GM12875 (cell line): ENCODE measurements at regions not wholly inside any gene's neighbourhood (a gene's known extent, or its start where the extent isn't known, plus 50 kb on each side); places are given as distances from the start of the nearest gene placed in this dataset.

Source experiments
- H3K4me3 ChIP-seq: one replicate; pipeline ENCODE4 v1.5.1; 2011; ENCODE audit warnings: low read depth, low read length, control low read depth
- TF ChIP-seq, protein P1 (sequence below): IDR thresholded peaks from 2 replicates; pipeline ENCODE4 v1.5.1; 2011; ENCODE audit warnings: low read depth, mild to moderate bottlenecking, control low read depth, inconsistent platforms, low read length, moderate library complexity, borderline replicate concordance; ENCODE audit not compliant: insufficient read depth

DNA sequence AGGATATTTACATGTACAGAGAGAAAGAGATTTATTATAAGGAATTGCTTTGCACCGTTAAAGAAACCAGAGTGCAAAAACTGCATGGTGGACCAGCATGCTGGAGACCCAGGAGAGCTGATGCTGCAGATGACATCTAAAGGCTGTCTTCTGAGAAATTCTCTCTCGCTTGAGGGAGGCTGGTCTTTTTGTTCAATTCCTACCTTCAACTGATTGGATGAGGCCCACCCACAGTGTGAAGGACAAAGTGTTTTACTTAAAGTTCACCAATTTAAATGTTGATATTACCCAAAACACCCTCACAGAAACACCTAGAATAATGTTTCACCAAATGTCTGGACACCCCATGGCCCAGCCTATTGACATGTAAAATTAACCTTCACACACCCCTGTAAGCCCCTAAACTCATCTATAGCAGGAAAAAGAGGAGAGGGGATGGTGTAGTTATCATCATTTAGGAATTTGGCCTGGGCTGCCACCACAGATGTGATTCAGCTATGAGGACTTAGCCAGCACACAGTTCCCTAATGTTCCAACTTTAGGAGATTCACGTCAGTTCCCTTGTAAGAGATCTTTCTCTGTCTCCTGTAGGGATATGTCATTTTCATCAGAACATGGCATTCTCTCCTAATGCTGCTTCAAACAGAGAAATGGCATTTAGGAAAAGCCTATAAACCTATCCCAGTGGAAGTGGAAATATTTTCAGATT, 358.2 kb upstream of the TLE4 start:
- TF ChIP-seq, protein P1, sequence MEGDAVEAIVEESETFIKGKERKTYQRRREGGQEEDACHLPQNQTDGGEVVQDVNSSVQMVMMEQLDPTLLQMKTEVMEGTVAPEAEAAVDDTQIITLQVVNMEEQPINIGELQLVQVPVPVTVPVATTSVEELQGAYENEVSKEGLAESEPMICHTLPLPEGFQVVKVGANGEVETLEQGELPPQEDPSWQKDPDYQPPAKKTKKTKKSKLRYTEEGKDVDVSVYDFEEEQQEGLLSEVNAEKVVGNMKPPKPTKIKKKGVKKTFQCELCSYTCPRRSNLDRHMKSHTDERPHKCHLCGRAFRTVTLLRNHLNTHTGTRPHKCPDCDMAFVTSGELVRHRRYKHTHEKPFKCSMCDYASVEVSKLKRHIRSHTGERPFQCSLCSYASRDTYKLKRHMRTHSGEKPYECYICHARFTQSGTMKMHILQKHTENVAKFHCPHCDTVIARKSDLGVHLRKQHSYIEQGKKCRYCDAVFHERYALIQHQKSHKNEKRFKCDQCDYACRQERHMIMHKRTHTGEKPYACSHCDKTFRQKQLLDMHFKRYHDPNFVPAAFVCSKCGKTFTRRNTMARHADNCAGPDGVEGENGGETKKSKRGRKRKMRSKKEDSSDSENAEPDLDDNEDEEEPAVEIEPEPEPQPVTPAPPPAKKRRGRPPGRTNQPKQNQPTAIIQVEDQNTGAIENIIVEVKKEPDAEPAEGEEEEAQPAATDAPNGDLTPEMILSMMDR: no peak
- H3K4me3 ChIP-seq: no peak overlapping the region

DNA sequence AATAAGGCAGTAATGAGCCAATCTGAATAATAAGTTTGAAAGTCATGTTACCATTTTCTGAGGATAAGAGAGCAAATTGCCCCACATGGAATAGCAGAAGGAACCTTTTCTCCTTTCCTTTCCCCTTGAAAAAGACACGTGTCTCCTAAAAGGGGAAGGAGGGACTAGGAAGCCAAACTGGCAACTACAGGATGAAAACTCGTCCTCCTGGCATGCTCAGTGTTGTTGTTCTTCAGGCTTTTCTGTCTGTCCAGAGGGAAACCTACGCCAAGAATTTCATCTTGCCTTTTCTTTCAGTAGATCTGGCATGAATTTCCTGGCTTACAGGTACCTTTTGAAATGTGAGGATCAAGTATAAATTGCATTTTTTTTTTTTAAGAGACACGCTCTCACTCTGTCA, 355.9 kb upstream of the TLE4 start:
- TF ChIP-seq, protein P1: no peak
- H3K4me3 ChIP-seq: no peak overlapping the region

DNA sequence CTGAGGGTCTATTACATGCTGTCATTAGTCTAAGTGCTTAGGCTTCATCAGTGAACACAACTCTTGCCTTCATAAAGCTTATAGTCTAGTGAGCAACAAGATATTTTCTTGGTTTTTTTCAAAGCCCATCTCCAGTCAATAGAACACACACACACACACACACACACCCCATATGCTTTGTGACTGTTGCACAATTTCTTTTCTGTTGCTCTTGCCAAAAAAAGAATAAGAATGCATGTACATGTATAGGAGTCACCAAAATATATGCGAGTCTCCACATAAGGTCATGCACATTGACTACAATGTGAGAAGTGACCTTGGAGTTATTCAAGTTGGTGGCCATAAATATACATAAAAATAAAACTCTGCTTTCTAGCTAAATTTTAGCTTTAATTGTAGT, 351.5 kb upstream of the TLE4 start:
- TF ChIP-seq, protein P1: no peak
- no peak overlapping the region for H3K4me3 ChIP-seq

DNA sequence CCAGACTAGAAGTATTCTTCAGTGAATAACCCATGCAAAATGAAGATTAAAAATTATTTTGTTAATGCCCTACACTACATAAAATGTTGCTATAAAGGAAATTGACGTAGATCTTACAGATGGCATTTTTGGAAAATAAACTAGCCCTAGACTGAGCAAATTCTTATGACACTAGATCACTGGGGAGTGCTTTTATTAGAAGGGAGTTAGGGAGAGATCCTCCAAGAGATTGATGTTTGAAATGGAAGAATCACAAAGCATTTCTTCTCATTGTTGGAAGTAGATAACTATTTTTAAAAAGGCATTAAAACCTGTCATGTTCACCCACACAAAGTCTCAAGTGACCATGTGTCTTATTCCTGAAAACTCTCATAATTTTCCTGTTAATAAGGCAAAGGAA, 351.1 kb upstream of the TLE4 start:
- TF ChIP-seq, protein P1: no peak

DNA sequence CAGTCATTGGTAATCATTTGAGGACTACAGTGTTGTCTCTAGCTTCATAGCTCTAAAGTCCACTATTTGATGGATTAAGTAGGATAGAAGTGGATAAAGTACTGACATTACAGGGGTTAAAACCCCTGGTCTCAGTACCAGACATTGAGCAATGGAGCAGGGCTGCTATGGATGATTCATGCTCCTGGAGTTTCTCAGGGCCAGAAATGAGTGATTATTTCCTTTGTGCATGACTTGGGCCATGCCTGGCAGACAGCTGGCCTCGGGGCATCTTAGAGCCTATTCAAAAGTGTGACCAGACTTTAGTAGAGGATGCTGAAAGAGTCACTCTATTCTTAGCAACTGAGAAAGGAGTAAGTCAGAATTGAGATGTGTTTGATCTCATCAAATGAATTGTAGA, 350.7 kb upstream of the TLE4 start:
- TF ChIP-seq, protein P1: no peak
- H3K4me3 ChIP-seq: no peak overlapping the region

More for the DNA sequence above, 351.1 kb upstream of the TLE4 start:
- H3K4me3 ChIP-seq: no peak overlapping the region

DNA sequence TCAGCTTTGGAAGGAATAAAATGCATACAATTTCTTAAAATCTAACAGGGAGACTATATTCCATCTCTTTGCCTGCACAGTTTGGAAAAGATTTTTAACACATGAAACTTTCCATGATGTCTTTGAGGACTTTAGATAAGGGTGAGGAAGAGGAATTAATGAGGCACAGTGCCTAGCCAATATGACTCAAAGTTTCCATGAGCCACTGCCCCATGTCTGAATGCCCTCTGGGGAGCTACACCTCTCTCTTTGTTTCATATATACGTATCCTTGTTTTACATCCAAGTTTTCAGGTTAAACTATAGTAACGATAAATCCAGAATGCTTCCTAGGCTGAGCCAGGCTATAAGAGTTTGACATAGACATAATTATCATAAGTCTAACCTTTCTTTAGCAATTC, 349.3 kb upstream of the TLE4 start:
- TF ChIP-seq, protein P1: no peak
- H3K4me3 ChIP-seq: no peak overlapping the region

DNA sequence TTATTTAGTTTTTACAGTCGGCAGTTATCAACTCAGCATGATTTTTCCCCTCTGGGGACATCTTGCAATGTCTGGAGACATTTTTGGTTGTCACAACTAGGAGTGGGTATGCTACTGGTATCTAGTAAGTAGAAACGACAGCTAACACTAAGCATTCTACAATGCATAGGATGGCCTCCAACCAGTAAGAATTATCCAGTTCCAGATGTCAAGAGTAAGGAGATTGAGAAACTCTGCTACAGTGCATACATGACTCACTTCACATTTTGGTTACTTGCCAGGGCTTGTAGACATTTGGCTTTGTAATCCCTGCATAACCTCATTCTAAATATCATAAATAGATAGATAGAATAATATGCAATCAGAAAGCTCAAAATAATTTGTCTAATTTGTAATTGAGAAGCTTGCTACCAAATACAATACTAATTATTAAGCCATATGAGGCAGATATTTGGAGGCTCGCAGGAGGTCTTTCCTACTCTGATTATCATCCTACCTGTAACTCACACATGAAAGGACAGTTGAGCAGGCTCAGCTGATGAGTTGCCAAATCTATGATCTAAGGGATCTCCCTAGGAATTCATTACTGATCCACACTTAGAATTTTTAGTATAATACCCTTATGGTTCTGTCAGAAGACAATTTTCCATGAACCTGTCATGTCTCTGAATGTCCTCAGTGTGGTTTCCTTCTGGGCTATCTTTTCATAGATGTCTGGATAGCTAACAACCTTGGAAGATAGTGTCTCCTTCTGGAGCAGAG, 346.9 kb upstream of the TLE4 start:
- TF ChIP-seq, protein P1: no peak
- H3K4me3 ChIP-seq: no peak overlapping the region
